SIG-M5 treated with dmso at 0.1 percent for 504 hours (cell line): ENCODE measurements at regions not wholly inside any gene's neighbourhood (a gene's known extent, or its start where the extent isn't known, plus 50 kb on each side); places are given as distances from the start of the nearest gene placed in this dataset.

Experiments
- DNase-seq: peaks from one replicate; lab custom pipeline; 2025; ENCODE audit not compliant: unreplicated experiment; lab: John Stamatoyannopoulos, UW

- DNase-seq = no peak
Observed at GRCh38 chr20:51220293-51220706, 197.4 kb upstream of the KCNG1 start.

GRCh38 chr20:51219544-51219943 is 196.6 kb upstream of the KCNG1 start:
- DNase-seq = no peak

GRCh38 chr20:51218603-51219002 is 195.7 kb upstream of the KCNG1 start:
- DNase-seq = no peak

GRCh38 chr20:51217347-51218045 is 194.6 kb upstream of the KCNG1 start:
- no peak for DNase-seq

- DNase-seq = peak; percentile 43
Observed at GRCh38 chr20:51216850-51217249, 193.9 kb upstream of the KCNG1 start.

- DNase-seq = no peak
Observed at GRCh38 chr20:51212816-51213215, 189.9 kb upstream of the KCNG1 start.

- no peak for DNase-seq
Observed at GRCh38 chr20:51211191-51211590, 188.3 kb upstream of the KCNG1 start.

GRCh38 chr20:51210084-51210483 is 187.2 kb upstream of the KCNG1 start:
- no peak for DNase-seq

- DNase-seq = no peak
Observed at GRCh38 chr20:51208162-51208561, 185.3 kb upstream of the KCNG1 start.

- DNase-seq = no peak
Observed at GRCh38 chr20:51206032-51206662, 183.2 kb upstream of the KCNG1 start.

GRCh38 chr20:51204794-51205193 is 181.9 kb upstream of the KCNG1 start:
- DNase-seq = no peak

GRCh38 chr20:51204051-51204715 is 181.3 kb upstream of the KCNG1 start:
- DNase-seq = no peak

GRCh38 chr20:51202304-51202703 is 179.4 kb upstream of the KCNG1 start:
- DNase-seq = no peak

GRCh38 chr20:51199920-51200319 is 177.0 kb upstream of the KCNG1 start:
- DNase-seq = peak; percentile 6

GRCh38 chr20:51198876-51199523 is 176.1 kb upstream of the KCNG1 start:
- DNase-seq = no peak

- DNase-seq = no peak
Observed at GRCh38 chr20:51198238-51198637, 175.3 kb upstream of the KCNG1 start.

- no peak for DNase-seq
Observed at GRCh38 chr20:51196991-51197651, 174.2 kb upstream of the KCNG1 start.

- no peak for DNase-seq
Observed at GRCh38 chr20:51195990-51196389, 173.1 kb upstream of the KCNG1 start.

- DNase-seq = no peak
Observed at GRCh38 chr20:51195419-51195901, 172.6 kb upstream of the KCNG1 start.

- DNase-seq = no peak
Observed at GRCh38 chr20:51193066-51193772, 170.3 kb upstream of the KCNG1 start.
